ENCODE measurements at regions not wholly inside any gene's neighbourhood (a gene's known extent, or its start where the extent isn't known, plus 50 kb on each side); places are given as distances from the start of the nearest gene placed in this dataset.

- TF ChIP-seq, protein P1, sequence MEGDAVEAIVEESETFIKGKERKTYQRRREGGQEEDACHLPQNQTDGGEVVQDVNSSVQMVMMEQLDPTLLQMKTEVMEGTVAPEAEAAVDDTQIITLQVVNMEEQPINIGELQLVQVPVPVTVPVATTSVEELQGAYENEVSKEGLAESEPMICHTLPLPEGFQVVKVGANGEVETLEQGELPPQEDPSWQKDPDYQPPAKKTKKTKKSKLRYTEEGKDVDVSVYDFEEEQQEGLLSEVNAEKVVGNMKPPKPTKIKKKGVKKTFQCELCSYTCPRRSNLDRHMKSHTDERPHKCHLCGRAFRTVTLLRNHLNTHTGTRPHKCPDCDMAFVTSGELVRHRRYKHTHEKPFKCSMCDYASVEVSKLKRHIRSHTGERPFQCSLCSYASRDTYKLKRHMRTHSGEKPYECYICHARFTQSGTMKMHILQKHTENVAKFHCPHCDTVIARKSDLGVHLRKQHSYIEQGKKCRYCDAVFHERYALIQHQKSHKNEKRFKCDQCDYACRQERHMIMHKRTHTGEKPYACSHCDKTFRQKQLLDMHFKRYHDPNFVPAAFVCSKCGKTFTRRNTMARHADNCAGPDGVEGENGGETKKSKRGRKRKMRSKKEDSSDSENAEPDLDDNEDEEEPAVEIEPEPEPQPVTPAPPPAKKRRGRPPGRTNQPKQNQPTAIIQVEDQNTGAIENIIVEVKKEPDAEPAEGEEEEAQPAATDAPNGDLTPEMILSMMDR (IDR thresholded peaks at IDR 0.05; ENCODE audit: poor library complexity, severe bottlenecking): no peak
- TF ChIP-seq EP300 (conservative IDR thresholded peaks at IDR 0.05; ENCODE audit: poor library complexity, severe bottlenecking) (no peak), POLR2AphosphoS5 (IDR thresholded peaks at IDR 0.05) (no peak), TAF1 (IDR thresholded peaks at IDR 0.05; ENCODE audit: low read depth) (no peak), EZH2 (IDR thresholded peaks at IDR 0.05; ENCODE audit: borderline replicate concordance, insufficient read depth, low read length, poor library complexity, severe bottlenecking) (no peak), RAD21 (conservative IDR thresholded peaks at IDR 0.05) (no peak)
Measured at GRCh38 chr4:129240816-129241215, 144.9 kb downstream of the C4orf33 start.

Measured in neural cell (in vitro differentiated cells).